ENCODE measurements at regions not wholly inside any gene's neighbourhood (a gene's known extent, or its start where the extent isn't known, plus 50 kb on each side); places are given as distances from the start of the nearest gene placed in this dataset.

GRCh38 chr20:39136798-39137197 is 174.7 kb downstream of the DHX35 start:
- POLR2A ChIA-PET (ENCODE audit: partially characterized antibody): no interaction called here
- H3K9me3 Mint-ChIP-seq: no peaks in the 10 kb centered on the region
- H3K36me3 Mint-ChIP-seq: no peaks in the 10 kb centered on the region
- no peak overlapping the region for H3K4me3 ChIP-seq (ENCODE audit: low read length in 2 of 2)
- H3K27ac Mint-ChIP-seq: no peak overlapping the region
- no peaks in the 10 kb centered on the region for H3K9me3 ChIP-seq (ENCODE audit: control insufficient read depth in 1 of 2, low read length in 2 of 2)
- H3K27ac ChIP-seq (ENCODE audit: low read depth, low read length): no peak overlapping the region
- H3K4me3 Mint-ChIP-seq: no peak overlapping the region
- intact Hi-C loops (cut with micrococcal nuclease): no loop called here
- DNase-seq: no peak
- CTCF ChIA-PET (ENCODE audit: partially characterized antibody): no interaction called here
- no peaks in the 10 kb centered on the region for H3K36me3 ChIP-seq (ENCODE audit: insufficient read depth, low read length)
- no peaks in the 10 kb centered on the region for H3K4me1 Mint-ChIP-seq
- H3K4me1 ChIP-seq (ENCODE audit: insufficient read depth, low read length): no peaks in the 10 kb centered on the region
- no peaks in the 10 kb centered on the region for H3K27me3 ChIP-seq (ENCODE audit: insufficient read depth, low read length)
- peaks cover 7 to 15% of the 10 kb centered on the region in 2 donors for H3K27me3 Mint-ChIP-seq

- Mint-ChIP-seq H3K36me3 (no peaks in the 10 kb centered on the region), H3K4me1 (no peaks in the 10 kb centered on the region), H3K4me3 (no peak overlapping the region), H3K27ac (no peak overlapping the region), H3K9me3 (no peaks in the 10 kb centered on the region), H3K27me3 (peaks cover 7 to 18% of the 10 kb centered on the region in 2 donors)
- Histone ChIP-seq H3K27me3 (ENCODE audit: insufficient read depth, low read length) (no peaks in the 10 kb centered on the region), H3K4me1 (ENCODE audit: insufficient read depth, low read length) (no peaks in the 10 kb centered on the region), H3K27ac (ENCODE audit: low read depth, low read length) (no peak overlapping the region), H3K36me3 (ENCODE audit: insufficient read depth, low read length) (no peaks in the 10 kb centered on the region), H3K9me3 (ENCODE audit: control insufficient read depth in 1 of 2, low read length in 2 of 2) (no peaks in the 10 kb centered on the region), H3K4me3 (ENCODE audit: low read length in 2 of 2) (no peak overlapping the region)
- DNase-seq: no peak
- POLR2A ChIA-PET (ENCODE audit: partially characterized antibody): no interaction called here
- intact Hi-C loops (cut with micrococcal nuclease): no loop called here
- CTCF ChIA-PET (ENCODE audit: partially characterized antibody): no interaction called here
Observed at GRCh38 chr20:39135885-39136544, 173.9 kb downstream of the DHX35 start.

- CTCF ChIA-PET (ENCODE audit: partially characterized antibody): no interaction called here
Observed at GRCh38 chr20:39133201-39133600, 171.1 kb downstream of the DHX35 start.

GRCh38 chr20:39132511-39132910 is 170.4 kb downstream of the DHX35 start:
- POLR2A ChIA-PET (ENCODE audit: partially characterized antibody): no interaction called here
- no peaks in the 10 kb centered on the region for H3K4me1 Mint-ChIP-seq
- intact Hi-C loops (cut with micrococcal nuclease): no loop called here

More at GRCh38 chr20:39133201-39133600, 171.1 kb downstream of the DHX35 start:
- H3K36me3 ChIP-seq (ENCODE audit: insufficient read depth, low read length): no peaks in the 10 kb centered on the region
- no peaks in the 10 kb centered on the region for H3K4me1 Mint-ChIP-seq
- intact Hi-C loops (cut with micrococcal nuclease): no loop called here
- H3K9me3 ChIP-seq (ENCODE audit: control insufficient read depth in 1 of 2, low read length in 2 of 2): no peaks in the 10 kb centered on the region
- H3K9me3 Mint-ChIP-seq: no peaks in the 10 kb centered on the region
- no peaks in the 10 kb centered on the region for H3K36me3 Mint-ChIP-seq
- peaks cover 7 to 13% of the 10 kb centered on the region in 2 donors for H3K27me3 Mint-ChIP-seq
- DNase-seq: no peak
- no peak overlapping the region for H3K4me3 Mint-ChIP-seq
- POLR2A ChIA-PET (ENCODE audit: partially characterized antibody): no interaction called here
- no peak overlapping the region for H3K27ac ChIP-seq (ENCODE audit: low read depth, low read length)
- no peaks in the 10 kb centered on the region for H3K27me3 ChIP-seq (ENCODE audit: insufficient read depth, low read length)
- H3K4me3 ChIP-seq (ENCODE audit: low read length in 2 of 2): no peak overlapping the region
- no peaks in the 10 kb centered on the region for H3K4me1 ChIP-seq (ENCODE audit: insufficient read depth, low read length)
- no peak overlapping the region for H3K27ac Mint-ChIP-seq

GRCh38 chr20:39132093-39132492 is 169.9 kb downstream of the DHX35 start:
- Mint-ChIP-seq H3K4me3 (no peak overlapping the region), H3K9me3 (no peaks in the 10 kb centered on the region), H3K27ac (no peak overlapping the region), H3K4me1 (no peaks in the 10 kb centered on the region), H3K27me3 (peaks cover 6 to 13% of the 10 kb centered on the region in 2 donors), H3K36me3 (no peaks in the 10 kb centered on the region)
- CTCF ChIA-PET (ENCODE audit: partially characterized antibody): no interaction called here
- no peaks in the 10 kb centered on the region for H3K4me1 ChIP-seq (ENCODE audit: insufficient read depth, low read length)
- H3K27ac ChIP-seq (ENCODE audit: low read depth, low read length): no peak overlapping the region
- no peak overlapping the region for H3K4me3 ChIP-seq (ENCODE audit: low read length in 2 of 2)
- no peaks in the 10 kb centered on the region for H3K9me3 ChIP-seq (ENCODE audit: control insufficient read depth in 1 of 2, low read length in 2 of 2)
- H3K36me3 ChIP-seq (ENCODE audit: insufficient read depth, low read length): no peaks in the 10 kb centered on the region
- no peaks in the 10 kb centered on the region for H3K27me3 ChIP-seq (ENCODE audit: insufficient read depth, low read length)
- intact Hi-C loops (cut with micrococcal nuclease): no loop called here
- POLR2A ChIA-PET (ENCODE audit: partially characterized antibody): no interaction called here
- DNase-seq: no peak

More at GRCh38 chr20:39132511-39132910, 170.4 kb downstream of the DHX35 start:
- peaks cover 7 to 13% of the 10 kb centered on the region in 2 donors for H3K27me3 Mint-ChIP-seq
- no peaks in the 10 kb centered on the region for H3K27me3 ChIP-seq (ENCODE audit: insufficient read depth, low read length)
- no peaks in the 10 kb centered on the region for H3K4me1 ChIP-seq (ENCODE audit: insufficient read depth, low read length)
- H3K9me3 Mint-ChIP-seq: no peaks in the 10 kb centered on the region
- no peak overlapping the region for H3K27ac Mint-ChIP-seq
- CTCF ChIA-PET (ENCODE audit: partially characterized antibody): no interaction called here
- no peak overlapping the region for H3K27ac ChIP-seq (ENCODE audit: low read depth, low read length)
- no peak for DNase-seq
- no peaks in the 10 kb centered on the region for H3K36me3 ChIP-seq (ENCODE audit: insufficient read depth, low read length)
- no peaks in the 10 kb centered on the region for H3K9me3 ChIP-seq (ENCODE audit: control insufficient read depth in 1 of 2, low read length in 2 of 2)
- H3K4me3 Mint-ChIP-seq: no peak overlapping the region
- H3K36me3 Mint-ChIP-seq: no peaks in the 10 kb centered on the region
- H3K4me3 ChIP-seq (ENCODE audit: low read length in 2 of 2): no peak overlapping the region

- Histone ChIP-seq H3K27me3 (ENCODE audit: insufficient read depth, low read length) (no peaks in the 10 kb centered on the region), H3K36me3 (ENCODE audit: insufficient read depth, low read length) (no peaks in the 10 kb centered on the region), H3K27ac (ENCODE audit: low read depth, low read length) (no peak overlapping the region), H3K9me3 (ENCODE audit: control insufficient read depth in 1 of 2, low read length in 2 of 2) (no peaks in the 10 kb centered on the region), H3K4me3 (ENCODE audit: low read length in 2 of 2) (no peak overlapping the region), H3K4me1 (ENCODE audit: insufficient read depth, low read length) (no peaks in the 10 kb centered on the region)
- no peaks in the 10 kb centered on the region for H3K4me1 Mint-ChIP-seq
- DNase-seq: no peak
- peaks cover 6 to 12% of the 10 kb centered on the region in 2 donors for H3K27me3 Mint-ChIP-seq
- ChIA-PET POLR2A (ENCODE audit: partially characterized antibody) (no interaction called here), CTCF (ENCODE audit: partially characterized antibody) (no interaction called here)
- no peak overlapping the region for H3K4me3 Mint-ChIP-seq
- intact Hi-C loops (cut with micrococcal nuclease): no loop called here
- H3K9me3 Mint-ChIP-seq: peaks cover 0 to 4% (median 0%) of the 10 kb centered on the region in 8 donors
- no peaks in the 10 kb centered on the region for H3K36me3 Mint-ChIP-seq
- H3K27ac Mint-ChIP-seq: no peak overlapping the region
Observed at GRCh38 chr20:39130627-39131026, 168.5 kb downstream of the DHX35 start.

GRCh38 chr20:39129523-39129922 is 167.4 kb downstream of the DHX35 start:
- Mint-ChIP-seq H3K4me3 (no peak overlapping the region), H3K27me3 (peaks cover 8 to 17% of the 10 kb centered on the region in 2 donors), H3K27ac (no peak overlapping the region), H3K4me1 (no peaks in the 10 kb centered on the region), H3K36me3 (no peaks in the 10 kb centered on the region), H3K9me3 (peaks cover 0 to 7% (median under 1%) of the 10 kb centered on the region in 8 donors)
- Histone ChIP-seq H3K27ac (ENCODE audit: low read depth, low read length) (no peak overlapping the region), H3K36me3 (ENCODE audit: insufficient read depth, low read length) (no peaks in the 10 kb centered on the region), H3K9me3 (ENCODE audit: control insufficient read depth in 1 of 2, low read length in 2 of 2) (no peaks in the 10 kb centered on the region), H3K4me3 (ENCODE audit: low read length in 2 of 2) (no peak overlapping the region), H3K4me1 (ENCODE audit: insufficient read depth, low read length) (no peaks in the 10 kb centered on the region), H3K27me3 (ENCODE audit: insufficient read depth, low read length) (no peaks in the 10 kb centered on the region)
- CTCF ChIA-PET (ENCODE audit: partially characterized antibody): no interaction called here
- intact Hi-C loops (cut with micrococcal nuclease): no loop called here
- DNase-seq: no peak
- POLR2A ChIA-PET (ENCODE audit: partially characterized antibody): no interaction called here

- CTCF ChIA-PET (ENCODE audit: partially characterized antibody): no interaction called here
- Mint-ChIP-seq H3K9me3 (peaks cover 0 to 7% (median under 1%) of the 10 kb centered on the region in 8 donors), H3K27ac (no peak overlapping the region), H3K36me3 (no peaks in the 10 kb centered on the region), H3K27me3 (peaks cover 21 to 32% of the 10 kb centered on the region in 2 donors), H3K4me1 (no peaks in the 10 kb centered on the region), H3K4me3 (no peak overlapping the region)
- Histone ChIP-seq H3K9me3 (ENCODE audit: control insufficient read depth in 1 of 2, low read length in 2 of 2) (no peaks in the 10 kb centered on the region), H3K4me3 (ENCODE audit: low read length in 2 of 2) (no peak overlapping the region), H3K27me3 (ENCODE audit: insufficient read depth, low read length) (no peaks in the 10 kb centered on the region), H3K36me3 (ENCODE audit: insufficient read depth, low read length) (no peaks in the 10 kb centered on the region), H3K4me1 (ENCODE audit: insufficient read depth, low read length) (no peaks in the 10 kb centered on the region), H3K27ac (ENCODE audit: low read depth, low read length) (no peak overlapping the region)
- intact Hi-C loops (cut with micrococcal nuclease): no loop called here
- POLR2A ChIA-PET (ENCODE audit: partially characterized antibody): no interaction called here
- no peak for DNase-seq
Observed at GRCh38 chr20:39124064-39124463, 161.9 kb downstream of the DHX35 start.
